Left lung (tissue), 4 donors: ENCODE measurements at regions not wholly inside any gene's neighbourhood (a gene's known extent, or its start where the extent isn't known, plus 50 kb on each side); places are given as distances from the start of the nearest gene placed in this dataset.

Experiments used
- ATAC-seq: fragments of 200-7000 bp; cut with Tn5 transposase; one replicate; pipeline ENCODE4 v1.9.1; 2020; ENCODE audit warnings: moderate library complexity
- DNase-seq, 4 donors: peaks; one replicate each; pipeline ENCODE4 v3.0.0-alpha.2; 2013 to 2020
- H3K27ac ChIP-seq, 2 donors: fragments of 200-600 bp; sonication (generic) in 1 of 2; one replicate each; pipeline versions ENCODE4 v1.5.0 to v1.8.0; 2020 to 2021
- H3K27me3 ChIP-seq, 2 donors: fragments of 200-600 bp; sonication (generic) in 1 of 2; one replicate each; pipeline versions ENCODE4 v1.5.0 to v1.8.0; 2020 to 2021
- H3K36me3 ChIP-seq, 2 donors: fragments of 200-600 bp; sonication (generic) in 1 of 2; one replicate each; pipeline versions ENCODE4 v1.5.0 to v1.8.0; 2020 to 2021
- H3K4me1 ChIP-seq, 2 donors: fragments of 200-600 bp; one replicate each; pipeline ENCODE4 v1.8.0; 2021
- H3K4me3 ChIP-seq, 2 donors: fragments of 200-600 bp; sonication (generic) in 1 of 2; one replicate each; pipeline versions ENCODE4 v1.5.0 to v1.8.0; 2020 to 2021; ENCODE audit warnings: mild to moderate bottlenecking in 1 of 2
- H3K9me3 ChIP-seq, 2 donors: fragments of 200-600 bp; sonication (generic) in 1 of 2; one replicate each; pipeline versions ENCODE4 v1.5.0 to v1.8.0; 2020 to 2021
- intact Hi-C, 2 donors: fragments of 100-400 bp; cut with DNase I; formaldehyde crosslinking; loops; one replicate each; pipeline versions ENCODE4 v1.11.2 to v1.14.2; 2022
- TF ChIP-seq, protein P1 (sequence below), 2 donors: fragments of 200-600 bp; sonication (generic) in 1 of 2; IDR thresholded peaks; one replicate each; pipeline versions ENCODE4 v1.5.0 to v1.8.0; 2021; ENCODE audit warnings: antibody characterized with exemption in 2 of 2
- donor health status: DM: no; HTN: yes; CAD: no.
- donor health status: DM: no; HTN: no; CAD: no.

DNA sequence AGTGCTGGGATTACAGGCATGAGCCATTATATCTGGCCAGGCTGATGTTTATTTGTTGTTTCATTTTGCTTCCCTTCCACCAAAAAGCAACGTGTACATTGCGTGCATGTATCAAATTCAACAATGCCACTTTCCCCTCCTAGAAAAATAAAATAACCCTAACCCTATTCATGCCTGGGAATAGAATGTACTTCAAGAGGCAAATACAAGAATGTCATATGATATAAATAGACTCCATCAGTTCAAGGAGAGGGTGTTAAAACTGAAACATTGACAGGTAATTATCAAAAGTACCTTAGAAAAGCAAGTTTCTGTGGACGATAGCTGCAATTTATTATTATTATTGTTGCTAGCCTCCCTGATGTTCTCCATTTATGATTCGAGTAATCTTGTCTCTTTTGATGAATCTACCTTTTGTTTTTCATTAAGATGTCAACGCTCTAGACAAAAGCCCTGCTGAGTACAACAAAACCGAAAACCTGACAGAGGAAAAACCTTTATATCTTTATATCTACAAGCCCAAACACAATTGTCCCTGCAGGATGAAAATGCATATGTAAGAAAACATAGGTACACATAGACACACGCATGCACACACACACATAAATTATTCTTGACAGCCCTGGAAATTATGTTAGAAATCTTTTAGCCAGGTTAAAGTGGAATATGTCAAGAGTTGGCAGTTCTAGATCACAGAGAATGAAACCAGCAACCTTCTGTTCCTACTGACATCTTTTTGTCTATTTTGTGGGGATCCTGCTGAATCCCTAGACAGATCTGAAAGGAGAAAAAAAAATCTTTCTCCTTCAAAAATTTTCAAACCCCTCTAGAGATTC, 98.9 kb downstream of the BTG1 start:
- Histone ChIP-seq H3K9me3 (no peaks in the 10 kb centered on the region), H3K4me3 (no peak overlapping the region), H3K36me3 (no peaks in the 10 kb centered on the region), H3K27me3 (no peaks in the 10 kb centered on the region), H3K4me1 (no peaks in the 10 kb centered on the region), H3K27ac (no peak overlapping the region)
- TF ChIP-seq, protein P1, sequence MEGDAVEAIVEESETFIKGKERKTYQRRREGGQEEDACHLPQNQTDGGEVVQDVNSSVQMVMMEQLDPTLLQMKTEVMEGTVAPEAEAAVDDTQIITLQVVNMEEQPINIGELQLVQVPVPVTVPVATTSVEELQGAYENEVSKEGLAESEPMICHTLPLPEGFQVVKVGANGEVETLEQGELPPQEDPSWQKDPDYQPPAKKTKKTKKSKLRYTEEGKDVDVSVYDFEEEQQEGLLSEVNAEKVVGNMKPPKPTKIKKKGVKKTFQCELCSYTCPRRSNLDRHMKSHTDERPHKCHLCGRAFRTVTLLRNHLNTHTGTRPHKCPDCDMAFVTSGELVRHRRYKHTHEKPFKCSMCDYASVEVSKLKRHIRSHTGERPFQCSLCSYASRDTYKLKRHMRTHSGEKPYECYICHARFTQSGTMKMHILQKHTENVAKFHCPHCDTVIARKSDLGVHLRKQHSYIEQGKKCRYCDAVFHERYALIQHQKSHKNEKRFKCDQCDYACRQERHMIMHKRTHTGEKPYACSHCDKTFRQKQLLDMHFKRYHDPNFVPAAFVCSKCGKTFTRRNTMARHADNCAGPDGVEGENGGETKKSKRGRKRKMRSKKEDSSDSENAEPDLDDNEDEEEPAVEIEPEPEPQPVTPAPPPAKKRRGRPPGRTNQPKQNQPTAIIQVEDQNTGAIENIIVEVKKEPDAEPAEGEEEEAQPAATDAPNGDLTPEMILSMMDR (IDR thresholded peaks at IDR 0.05) = no peak
- intact Hi-C loops = no loop called here
- no peak for ATAC-seq
- DNase-seq = no peak

DNA sequence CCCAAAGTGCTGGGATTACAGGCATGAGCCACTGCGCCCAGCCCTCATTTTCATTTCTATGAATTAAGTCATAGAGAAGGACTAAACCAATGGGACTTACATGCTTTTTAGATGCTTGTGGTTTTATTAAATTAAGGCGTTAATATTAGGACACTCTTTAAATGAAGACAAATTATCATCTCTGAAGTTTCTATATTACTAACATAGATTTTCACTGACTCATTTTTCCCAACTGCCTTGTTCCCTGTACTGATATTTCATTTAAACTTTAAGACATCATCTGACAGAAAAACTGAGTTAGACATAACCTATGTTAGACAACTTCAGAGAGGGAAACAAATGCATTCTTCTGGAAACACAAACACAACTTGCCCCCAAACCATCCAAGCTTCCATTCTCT, 99.8 kb downstream of the BTG1 start:
- ATAC-seq (no peak), DNase-seq (no peak)
- H3K27me3 ChIP-seq = no peaks in the 10 kb centered on the region
- H3K36me3 ChIP-seq = no peaks in the 10 kb centered on the region
- H3K4me1 ChIP-seq = no peaks in the 10 kb centered on the region
- intact Hi-C loops = no loop called here
- no peak overlapping the region for H3K27ac ChIP-seq
- TF ChIP-seq, protein P1 (IDR thresholded peaks at IDR 0.05) = no peak
- H3K9me3 ChIP-seq = no peaks in the 10 kb centered on the region
- no peak overlapping the region for H3K4me3 ChIP-seq

DNA sequence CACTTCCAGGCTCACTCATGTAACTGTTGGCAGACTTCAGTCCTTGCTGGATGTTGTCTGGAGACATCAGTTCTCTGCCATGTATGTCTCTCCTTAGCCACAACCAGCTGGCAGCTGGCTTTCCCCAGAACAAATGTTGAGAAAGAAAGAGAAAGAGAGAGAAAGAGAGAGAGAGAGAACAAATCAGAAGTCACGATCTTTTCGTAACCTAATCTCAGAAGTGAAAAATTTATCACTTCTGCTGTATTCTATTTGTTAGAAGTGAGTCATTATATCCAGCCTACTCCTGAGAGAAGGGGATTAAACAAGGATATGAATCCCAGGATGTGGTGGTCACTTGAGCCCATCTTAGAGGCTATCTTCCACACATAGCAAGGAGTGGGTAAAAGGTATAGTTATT, 101.2 kb downstream of the BTG1 start:
- TF ChIP-seq, protein P1 (IDR thresholded peaks at IDR 0.05) = no peak
- H3K27ac ChIP-seq = no peak overlapping the region
- no peak overlapping the region for H3K4me3 ChIP-seq
- no peaks in the 10 kb centered on the region for H3K4me1 ChIP-seq
- ATAC-seq (no peak), DNase-seq (no peak)
- intact Hi-C loops = no loop called here
- H3K27me3 ChIP-seq = no peaks in the 10 kb centered on the region
- no peaks in the 10 kb centered on the region for H3K36me3 ChIP-seq
- H3K9me3 ChIP-seq = no peaks in the 10 kb centered on the region

DNA sequence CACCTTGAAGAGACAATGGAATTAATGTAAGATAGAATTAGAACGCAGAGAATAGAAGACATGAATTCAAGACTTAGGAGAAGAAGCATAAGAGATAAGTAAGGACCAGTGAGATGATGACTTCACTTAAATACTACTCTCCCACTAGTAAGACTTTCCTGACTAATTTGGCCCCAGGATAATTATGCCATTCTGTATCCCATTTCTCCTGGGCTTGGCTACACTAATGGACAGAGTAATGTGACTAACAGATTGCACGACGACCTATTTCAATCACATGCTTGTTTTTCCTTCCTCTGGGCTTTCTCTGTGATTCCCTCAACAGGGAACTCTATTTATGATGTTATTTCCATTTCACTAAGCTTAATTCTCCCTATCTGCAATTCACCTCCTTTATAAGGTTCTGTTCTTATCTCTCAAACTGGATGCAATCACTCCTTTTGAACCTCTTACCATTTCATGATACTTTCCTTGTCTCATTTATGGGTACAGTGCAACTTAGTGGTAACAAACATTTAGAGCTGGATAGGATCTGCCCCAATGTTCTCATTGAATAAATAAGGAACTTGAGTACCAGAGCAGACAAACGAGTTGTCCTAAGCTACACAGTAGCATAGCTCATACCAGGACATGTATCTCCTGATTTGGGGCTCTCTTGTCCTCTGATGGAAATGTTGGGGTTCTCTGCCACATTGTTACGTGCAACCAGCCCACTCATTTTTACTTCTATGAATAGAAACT, 102.7 kb downstream of the BTG1 start:
- no peak overlapping the region for H3K27ac ChIP-seq
- ATAC-seq = no peak
- DNase-seq = no peak
- intact Hi-C loops = no loop called here
- no peaks in the 10 kb centered on the region for H3K36me3 ChIP-seq
- no peak overlapping the region for H3K4me3 ChIP-seq
- H3K4me1 ChIP-seq = no peaks in the 10 kb centered on the region
- no peaks in the 10 kb centered on the region for H3K27me3 ChIP-seq
- TF ChIP-seq, protein P1 (IDR thresholded peaks at IDR 0.05) = no peak
- no peaks in the 10 kb centered on the region for H3K9me3 ChIP-seq

DNA sequence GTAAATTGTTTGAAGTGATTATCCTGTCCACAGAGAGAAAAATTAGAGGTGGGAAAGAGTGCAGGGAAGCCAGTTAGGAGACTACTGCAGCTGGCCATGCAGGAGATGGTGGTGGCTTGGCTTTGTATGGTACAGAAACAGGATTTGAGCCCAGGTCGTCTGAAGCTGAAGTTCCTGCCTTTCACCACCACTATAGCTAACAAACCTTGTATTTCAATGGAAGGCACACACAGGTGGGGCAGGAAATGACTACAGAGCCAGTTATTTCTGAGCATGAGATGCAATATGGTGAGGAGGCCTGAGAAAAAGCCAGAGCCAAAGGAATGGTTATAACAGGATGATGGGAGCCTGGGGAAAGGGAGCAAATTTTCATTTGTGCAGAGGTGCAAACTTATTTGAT, 103.9 kb downstream of the BTG1 start:
- TF ChIP-seq, protein P1 (IDR thresholded peaks at IDR 0.05) = no peak
- H3K27ac ChIP-seq = no peak overlapping the region
- H3K36me3 ChIP-seq = no peaks in the 10 kb centered on the region
- H3K4me1 ChIP-seq = no peaks in the 10 kb centered on the region
- intact Hi-C loops = no loop called here
- no peak for ATAC-seq
- H3K4me3 ChIP-seq = no peak overlapping the region
- no peaks in the 10 kb centered on the region for H3K27me3 ChIP-seq
- DNase-seq = no peak
- no peaks in the 10 kb centered on the region for H3K9me3 ChIP-seq
